ENCODE measurements at regions not wholly inside any gene's neighbourhood (a gene's known extent, or its start where the extent isn't known, plus 50 kb on each side); places are given as distances from the start of the nearest gene placed in this dataset.
A peak's percentile ranks its signal among the peaks of the same experiment; 100 is the strongest.

DNA sequence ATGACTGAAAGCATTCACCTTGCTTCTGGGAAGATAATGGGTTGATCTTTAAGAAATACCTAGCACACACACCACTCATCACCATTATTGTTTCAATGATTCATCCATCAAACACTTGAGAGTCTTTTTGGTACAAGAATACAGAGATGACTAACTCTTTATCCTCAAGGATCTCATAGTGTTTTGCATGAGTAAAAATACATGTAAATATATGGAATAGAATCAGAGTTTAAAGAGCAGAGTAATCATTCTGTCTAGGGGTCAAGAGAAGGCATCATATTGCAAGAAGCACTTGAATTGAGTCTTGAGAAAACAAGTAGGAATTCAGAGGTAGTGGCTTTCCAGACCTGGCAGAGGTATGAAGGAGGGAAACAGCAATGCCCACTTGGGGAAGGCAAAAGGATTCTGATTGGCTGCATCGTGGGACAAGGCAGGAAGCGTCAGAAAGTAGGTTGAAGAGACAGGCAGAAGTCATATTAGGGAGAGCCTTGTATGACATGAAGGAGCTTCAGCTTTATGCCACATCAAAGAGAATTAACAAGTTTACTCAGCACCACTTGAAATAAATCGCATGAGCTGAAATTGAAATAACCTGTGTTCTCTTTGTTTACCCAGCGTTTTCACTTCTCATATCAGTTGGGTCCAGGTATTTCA, 542.5 kb downstream of the TLE1 start:
- peaks cover 9% of the 10 kb centered on the region for H3K4me1 Mint-ChIP-seq (ENCODE audit: insufficient read depth, unreplicated experiment)
- no peaks in the 10 kb centered on the region for H3K27me3 Mint-ChIP-seq (ENCODE audit: insufficient read depth, unreplicated experiment)
- no peak for TF ChIP-seq CTCF (IDR thresholded peaks at IDR 0.05; ENCODE audit: unreplicated experiment)
- POLR2A ChIA-PET = no interaction called here
- H3K27ac Mint-ChIP-seq (ENCODE audit: low read depth, unreplicated experiment) = no peak overlapping the region
- no peaks in the 10 kb centered on the region for H3K36me3 Mint-ChIP-seq (ENCODE audit: insufficient read depth, unreplicated experiment)
- intact Hi-C loops (cut with micrococcal nuclease) = no loop called here
- CTCF ChIA-PET = no interaction called here
- no peak overlapping the region for H3K4me3 Mint-ChIP-seq (ENCODE audit: unreplicated experiment)
- peak; percentile 57 for DNase-seq (ENCODE audit: unreplicated experiment)
- no TSS peak for BruUV-seq (replicated peaks)
- H3K9me3 Mint-ChIP-seq (ENCODE audit: unreplicated experiment) = no peaks in the 10 kb centered on the region

GRCh38 chr9:81146241-81146640, 543.1 kb downstream of the TLE1 start:
- Mint-ChIP-seq H3K4me3 (ENCODE audit: unreplicated experiment) (no peak overlapping the region), H3K27ac (ENCODE audit: low read depth, unreplicated experiment) (no peak overlapping the region), H3K9me3 (ENCODE audit: unreplicated experiment) (no peaks in the 10 kb centered on the region), H3K36me3 (ENCODE audit: insufficient read depth, unreplicated experiment) (no peaks in the 10 kb centered on the region), H3K27me3 (ENCODE audit: insufficient read depth, unreplicated experiment) (no peaks in the 10 kb centered on the region), H3K4me1 (ENCODE audit: insufficient read depth, unreplicated experiment) (peaks cover 9% of the 10 kb centered on the region)
- ChIA-PET CTCF (no interaction called here), POLR2A (no interaction called here)
- TF ChIP-seq CTCF (IDR thresholded peaks at IDR 0.05; ENCODE audit: unreplicated experiment) = no peak
- DNase-seq (ENCODE audit: unreplicated experiment) = peak; percentile 3
- intact Hi-C loops (cut with micrococcal nuclease) = no loop called here
- BruUV-seq (replicated peaks) = no TSS peak

DNA sequence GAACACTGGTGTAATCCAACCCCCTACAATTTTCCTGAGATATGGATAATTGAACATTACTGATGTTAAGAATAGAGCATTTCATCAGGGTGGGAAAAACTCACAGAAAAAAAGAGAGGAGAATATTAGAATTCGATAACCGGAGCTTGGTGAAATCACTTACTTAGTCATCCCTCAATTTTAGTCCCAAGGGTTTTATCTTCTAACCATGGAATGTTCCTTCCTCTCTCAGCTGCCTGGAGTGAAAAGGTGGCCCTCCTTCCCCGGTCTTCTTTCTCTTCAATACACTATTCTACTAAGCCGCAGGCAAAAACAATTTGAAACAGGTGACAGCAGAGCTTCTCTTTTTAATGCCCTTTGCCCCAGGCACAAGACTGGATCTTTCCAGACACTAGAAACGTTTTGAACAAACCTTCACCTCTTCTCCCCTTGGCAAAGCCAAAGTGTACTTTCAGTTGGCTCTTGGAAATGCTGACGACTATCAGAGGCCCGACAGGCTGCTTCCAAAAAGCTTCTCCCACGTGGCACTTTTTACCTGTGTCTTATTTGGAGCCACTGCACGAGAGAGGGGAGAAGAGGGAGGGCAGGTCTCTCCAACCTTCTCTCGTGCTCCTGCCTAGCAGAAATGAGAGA, 543.9 kb downstream of the TLE1 start:
- ChIA-PET CTCF (interaction anchor here (0.7 kb wide), 1 partner anchor 834 kb away, joined by 3 read pairs; no protein-coding TSS in a partner anchor), POLR2A (interaction anchor here (1.0 kb wide), 1 partner anchor 11 kb away, joined by 3 read pairs; no protein-coding TSS in a partner anchor)
- TF ChIP-seq CTCF (IDR thresholded peaks at IDR 0.05; ENCODE audit: unreplicated experiment) = no peak
- Mint-ChIP-seq H3K4me1 (ENCODE audit: insufficient read depth, unreplicated experiment) (peaks cover 9% of the 10 kb centered on the region), H3K4me3 (ENCODE audit: unreplicated experiment) (no peak overlapping the region), H3K27me3 (ENCODE audit: insufficient read depth, unreplicated experiment) (no peaks in the 10 kb centered on the region), H3K9me3 (ENCODE audit: unreplicated experiment) (no peaks in the 10 kb centered on the region), H3K27ac (ENCODE audit: low read depth, unreplicated experiment) (no peak overlapping the region), H3K36me3 (ENCODE audit: insufficient read depth, unreplicated experiment) (peaks cover 2% of the 10 kb centered on the region)
- no peak for DNase-seq (ENCODE audit: unreplicated experiment)
- BruUV-seq (replicated peaks) = no TSS peak
- intact Hi-C loops (cut with micrococcal nuclease) = no loop called here

GRCh38 chr9:81141961-81142360, 547.4 kb downstream of the TLE1 start:
- ChIA-PET POLR2A (no interaction called here), CTCF (no interaction called here)
- Mint-ChIP-seq H3K4me1 (ENCODE audit: insufficient read depth, unreplicated experiment) (peaks cover 8% of the 10 kb centered on the region), H3K27ac (ENCODE audit: low read depth, unreplicated experiment) (no peak overlapping the region), H3K9me3 (ENCODE audit: unreplicated experiment) (no peaks in the 10 kb centered on the region), H3K4me3 (ENCODE audit: unreplicated experiment) (no peak overlapping the region), H3K36me3 (ENCODE audit: insufficient read depth, unreplicated experiment) (peaks cover 6% of the 10 kb centered on the region), H3K27me3 (ENCODE audit: insufficient read depth, unreplicated experiment) (peaks cover 11% of the 10 kb centered on the region)
- DNase-seq (ENCODE audit: unreplicated experiment) = no peak
- intact Hi-C loops (cut with micrococcal nuclease) = no loop called here
- BruUV-seq (replicated peaks) = no TSS peak
- TF ChIP-seq CTCF (IDR thresholded peaks at IDR 0.05; ENCODE audit: unreplicated experiment) = no peak

All from MCF 10A (cell line).